ENCODE measurements at regions not wholly inside any gene's neighbourhood (a gene's known extent, or its start where the extent isn't known, plus 50 kb on each side); places are given as distances from the start of the nearest gene placed in this dataset.

DNA sequence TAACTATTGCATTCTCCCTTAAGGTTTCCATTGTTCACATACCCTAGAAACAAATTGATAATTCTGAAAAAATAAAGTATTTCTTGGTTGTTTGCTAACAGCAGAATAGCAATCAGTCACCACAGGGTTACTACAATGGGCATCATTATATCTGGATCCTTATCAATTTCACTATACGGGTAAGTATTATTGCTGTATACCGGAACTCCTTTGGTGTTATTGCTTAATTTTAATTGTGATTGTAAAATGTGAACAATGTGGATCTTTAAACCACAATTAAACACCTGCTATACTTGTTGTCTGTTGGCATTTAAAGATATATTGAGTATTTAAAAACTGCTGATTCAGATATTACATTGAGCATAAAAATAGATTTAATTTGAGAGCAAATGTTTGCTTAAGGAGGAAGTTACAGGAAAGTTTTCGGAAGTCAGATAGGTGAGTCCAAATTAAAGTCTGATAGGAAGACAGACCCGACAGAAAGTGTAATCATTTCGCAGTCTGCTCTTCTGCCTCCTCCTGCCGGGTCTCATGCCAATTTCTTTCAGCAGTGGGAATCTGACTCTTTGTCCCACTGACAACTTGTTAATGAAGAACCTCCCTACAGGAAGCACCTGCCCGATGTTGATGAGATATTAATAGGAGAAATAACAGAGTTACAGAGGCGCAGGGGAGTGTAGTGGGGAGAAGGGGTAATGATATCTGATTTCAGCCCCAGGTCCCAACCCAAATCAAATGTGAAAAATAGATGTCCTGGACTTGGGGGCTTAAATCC is 169.7 kb upstream of the TBC1D5 start:
- no peak overlapping the region for H3K4me3 ChIP-seq (ENCODE audit: low read length)
- no peaks in the 10 kb centered on the region for H3K9me3 ChIP-seq (ENCODE audit: control insufficient read depth, low read length)
- no peak for DNase-seq (ENCODE audit: low read depth)
- no peak overlapping the region for H3K9ac ChIP-seq (ENCODE audit: low read length)
- no peaks in the 10 kb centered on the region for H3K4me1 ChIP-seq (ENCODE audit: control insufficient read depth, insufficient read depth, low read length)
- H3K36me3 ChIP-seq (ENCODE audit: control insufficient read depth, insufficient read depth, low read length, severe bottlenecking): no peaks in the 10 kb centered on the region
- no peaks in the 10 kb centered on the region for H3K27me3 ChIP-seq (replicated peaks; ENCODE audit: control insufficient read depth, insufficient read depth, low read length)

DNA sequence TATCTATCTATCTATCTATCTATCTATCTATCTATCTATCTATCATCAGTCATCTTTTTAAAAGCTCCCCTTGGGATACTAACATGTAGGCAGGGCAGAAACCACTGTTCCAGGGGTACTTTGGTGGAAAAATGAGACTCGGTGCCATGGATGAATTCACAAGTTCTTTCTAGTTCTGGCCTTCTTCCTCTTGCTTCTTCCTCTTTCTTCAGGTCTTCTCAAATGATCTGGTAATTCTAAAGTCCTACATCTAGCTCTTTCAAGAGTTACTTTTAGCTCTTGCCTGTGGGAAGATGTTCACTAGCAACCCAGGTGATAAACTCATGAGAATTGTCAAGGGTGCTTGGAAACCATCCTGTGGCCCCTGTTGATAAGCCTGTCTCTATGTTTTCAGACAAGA is 168.5 kb upstream of the TBC1D5 start:
- H3K4me3 ChIP-seq (ENCODE audit: low read length): no peak overlapping the region
- no peaks in the 10 kb centered on the region for H3K27me3 ChIP-seq (replicated peaks; ENCODE audit: control insufficient read depth, insufficient read depth, low read length)
- H3K9ac ChIP-seq (ENCODE audit: low read length): no peak overlapping the region
- no peaks in the 10 kb centered on the region for H3K4me1 ChIP-seq (ENCODE audit: control insufficient read depth, insufficient read depth, low read length)
- no peaks in the 10 kb centered on the region for H3K9me3 ChIP-seq (ENCODE audit: control insufficient read depth, low read length)
- H3K36me3 ChIP-seq (ENCODE audit: control insufficient read depth, insufficient read depth, low read length, severe bottlenecking): no peaks in the 10 kb centered on the region
- no peak for DNase-seq (ENCODE audit: low read depth)

DNA sequence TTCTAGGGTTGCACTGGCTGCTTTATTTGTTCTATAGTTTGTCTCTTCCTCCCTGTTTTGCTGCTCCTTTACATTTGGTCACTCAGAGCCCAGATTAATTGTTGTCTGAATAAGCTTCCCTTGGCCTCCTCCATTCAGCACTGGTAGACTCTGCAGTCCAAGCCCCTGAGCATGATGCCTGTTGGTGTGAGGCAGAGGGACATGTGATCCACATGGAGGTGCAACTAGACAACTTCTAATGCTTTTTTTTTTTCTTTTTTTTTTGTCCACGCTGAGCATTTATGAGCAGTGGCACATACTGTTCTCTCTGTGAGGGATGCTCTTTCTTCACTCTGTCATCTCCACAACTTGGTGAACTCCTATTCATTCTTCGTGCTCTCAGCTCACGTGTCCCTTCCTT is 167.3 kb upstream of the TBC1D5 start:
- H3K4me3 ChIP-seq (ENCODE audit: low read length): no peak overlapping the region
- no peak for DNase-seq (ENCODE audit: low read depth)
- no peaks in the 10 kb centered on the region for H3K36me3 ChIP-seq (ENCODE audit: control insufficient read depth, insufficient read depth, low read length, severe bottlenecking)
- no peaks in the 10 kb centered on the region for H3K9me3 ChIP-seq (ENCODE audit: control insufficient read depth, low read length)
- no peaks in the 10 kb centered on the region for H3K27me3 ChIP-seq (replicated peaks; ENCODE audit: control insufficient read depth, insufficient read depth, low read length)
- H3K4me1 ChIP-seq (ENCODE audit: control insufficient read depth, insufficient read depth, low read length): no peaks in the 10 kb centered on the region
- no peak overlapping the region for H3K9ac ChIP-seq (ENCODE audit: low read length)

DNA sequence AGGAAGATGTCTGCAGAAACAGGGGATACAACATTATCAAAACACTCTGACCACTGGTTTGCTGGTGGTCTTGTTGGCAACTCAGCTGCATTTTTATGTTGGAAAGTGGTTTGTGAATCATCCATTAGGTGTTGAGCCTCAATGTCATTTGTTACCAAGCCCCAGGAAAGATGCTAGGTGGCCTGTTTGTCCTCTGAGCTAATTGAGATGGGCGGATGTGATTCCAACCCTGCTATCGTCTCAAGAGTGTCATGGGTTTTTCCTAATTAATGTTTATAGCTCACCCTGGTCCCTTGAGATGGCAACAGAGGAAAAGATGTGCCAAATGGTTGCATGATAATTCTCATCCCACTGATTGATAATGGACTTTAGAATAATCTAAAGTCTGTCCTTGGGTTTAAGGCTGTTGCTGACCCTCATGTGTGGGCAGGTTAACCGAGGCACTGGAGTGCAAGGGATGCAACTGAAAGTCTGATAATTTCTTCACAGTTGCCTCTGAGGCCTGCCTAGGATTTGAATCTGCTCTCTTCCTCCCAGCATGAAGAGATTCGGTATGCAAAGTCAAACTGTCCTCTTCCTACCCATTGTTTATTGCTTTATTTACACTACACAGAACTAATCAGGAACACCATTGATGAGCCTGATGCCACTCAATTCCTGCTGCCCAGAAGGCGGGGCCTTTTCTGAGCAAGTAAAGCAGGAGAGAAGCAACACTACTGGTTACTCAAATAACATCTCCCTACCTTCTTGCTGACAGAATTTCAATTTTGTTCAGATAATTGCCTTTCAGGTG is 166.2 kb upstream of the TBC1D5 start:
- H3K4me1 ChIP-seq (ENCODE audit: control insufficient read depth, insufficient read depth, low read length): no peaks in the 10 kb centered on the region
- H3K9ac ChIP-seq (ENCODE audit: low read length): no peak overlapping the region
- no peak for DNase-seq (ENCODE audit: low read depth)
- no peaks in the 10 kb centered on the region for H3K9me3 ChIP-seq (ENCODE audit: control insufficient read depth, low read length)
- H3K27me3 ChIP-seq (replicated peaks; ENCODE audit: control insufficient read depth, insufficient read depth, low read length): no peaks in the 10 kb centered on the region
- H3K4me3 ChIP-seq (ENCODE audit: low read length): no peak overlapping the region
- no peaks in the 10 kb centered on the region for H3K36me3 ChIP-seq (ENCODE audit: control insufficient read depth, insufficient read depth, low read length, severe bottlenecking)

DNA sequence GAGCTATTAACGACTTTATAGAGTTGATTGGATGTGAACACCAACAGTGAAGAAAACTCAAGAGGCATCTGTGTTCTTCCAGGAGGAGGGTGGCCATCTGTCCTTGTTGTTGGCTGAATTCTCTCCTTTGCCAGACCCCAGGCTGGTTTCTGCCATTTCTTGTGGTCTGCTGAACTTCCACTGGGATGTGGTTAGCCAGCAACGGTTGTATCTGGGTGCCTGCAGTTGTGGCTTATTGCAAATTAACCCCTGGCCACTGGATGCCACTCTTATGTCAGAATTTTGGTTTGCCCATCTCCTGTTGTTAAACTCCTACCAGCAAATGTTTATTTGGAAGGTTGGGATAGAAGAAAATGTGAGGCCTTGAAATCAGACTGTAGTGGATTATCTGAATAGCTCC is 163.6 kb upstream of the TBC1D5 start:
- H3K36me3 ChIP-seq (ENCODE audit: control insufficient read depth, insufficient read depth, low read length, severe bottlenecking): no peaks in the 10 kb centered on the region
- H3K4me1 ChIP-seq (ENCODE audit: control insufficient read depth, insufficient read depth, low read length): no peaks in the 10 kb centered on the region
- no peaks in the 10 kb centered on the region for H3K27me3 ChIP-seq (replicated peaks; ENCODE audit: control insufficient read depth, insufficient read depth, low read length)
- no peak overlapping the region for H3K9ac ChIP-seq (ENCODE audit: low read length)
- H3K9me3 ChIP-seq (ENCODE audit: control insufficient read depth, low read length): no peaks in the 10 kb centered on the region
- H3K4me3 ChIP-seq (ENCODE audit: low read length): no peak overlapping the region
- no peak for DNase-seq (ENCODE audit: low read depth)

DNA sequence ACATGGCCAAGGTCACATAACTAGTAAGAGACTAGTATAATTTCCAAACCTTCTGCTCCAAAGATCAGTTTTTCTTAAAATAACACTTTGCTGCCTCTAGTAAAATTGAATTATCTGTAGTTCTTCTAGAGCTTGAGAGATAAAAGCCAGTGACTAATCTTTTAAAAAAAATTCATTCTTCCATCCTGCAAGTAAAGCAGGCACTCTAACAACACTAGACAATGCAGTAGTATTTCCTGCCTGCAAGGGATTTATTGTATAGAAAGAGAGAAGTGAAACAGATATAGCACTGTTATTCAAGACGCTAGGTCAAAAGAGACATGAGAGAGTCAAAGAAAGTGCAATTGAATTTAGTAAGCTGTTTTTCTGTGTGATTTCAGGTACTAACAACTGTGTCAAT is 159.5 kb upstream of the TBC1D5 start:
- Histone ChIP-seq H3K36me3 (ENCODE audit: control insufficient read depth, insufficient read depth, low read length, severe bottlenecking) (no peaks in the 10 kb centered on the region), H3K4me3 (ENCODE audit: low read length) (no peak overlapping the region), H3K9ac (ENCODE audit: low read length) (no peak overlapping the region), H3K4me1 (ENCODE audit: control insufficient read depth, insufficient read depth, low read length) (no peaks in the 10 kb centered on the region), H3K9me3 (ENCODE audit: control insufficient read depth, low read length) (no peaks in the 10 kb centered on the region), H3K27me3 (replicated peaks; ENCODE audit: control insufficient read depth, insufficient read depth, low read length) (no peaks in the 10 kb centered on the region)
- peak; percentile 11 for DNase-seq (ENCODE audit: low read depth)

DNA sequence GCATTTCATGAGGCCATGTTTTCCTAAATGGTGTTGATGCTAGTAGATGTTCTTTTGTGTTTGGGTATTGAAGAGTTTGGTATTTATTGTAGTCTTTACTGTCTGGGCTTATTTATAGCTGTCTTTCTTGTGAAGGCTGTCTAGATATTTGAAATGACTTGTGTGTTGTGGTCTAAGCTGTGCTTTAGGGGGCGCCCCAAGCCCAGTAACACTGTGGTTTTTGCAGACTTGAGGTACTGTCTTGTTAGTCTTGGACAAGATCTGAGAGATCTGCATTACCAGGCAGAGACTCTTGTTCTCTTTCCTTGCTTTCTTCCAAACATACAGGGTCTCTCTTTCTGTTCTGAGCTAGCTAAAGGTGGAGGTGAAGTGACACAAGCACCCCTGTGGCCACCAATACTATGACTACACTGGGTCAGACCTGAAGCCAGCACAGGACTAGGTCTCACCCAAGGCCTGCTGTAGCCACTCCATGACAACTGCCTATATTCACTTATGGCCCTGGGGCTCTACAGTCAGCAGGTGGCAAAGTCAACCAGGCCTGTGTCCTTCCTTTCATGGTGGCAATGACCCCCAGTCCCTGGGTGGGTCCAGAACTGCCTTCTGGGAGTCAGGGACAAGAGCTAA is 152.1 kb upstream of the TBC1D5 start:
- peak; percentile 44 for DNase-seq (ENCODE audit: low read depth)

DNA sequence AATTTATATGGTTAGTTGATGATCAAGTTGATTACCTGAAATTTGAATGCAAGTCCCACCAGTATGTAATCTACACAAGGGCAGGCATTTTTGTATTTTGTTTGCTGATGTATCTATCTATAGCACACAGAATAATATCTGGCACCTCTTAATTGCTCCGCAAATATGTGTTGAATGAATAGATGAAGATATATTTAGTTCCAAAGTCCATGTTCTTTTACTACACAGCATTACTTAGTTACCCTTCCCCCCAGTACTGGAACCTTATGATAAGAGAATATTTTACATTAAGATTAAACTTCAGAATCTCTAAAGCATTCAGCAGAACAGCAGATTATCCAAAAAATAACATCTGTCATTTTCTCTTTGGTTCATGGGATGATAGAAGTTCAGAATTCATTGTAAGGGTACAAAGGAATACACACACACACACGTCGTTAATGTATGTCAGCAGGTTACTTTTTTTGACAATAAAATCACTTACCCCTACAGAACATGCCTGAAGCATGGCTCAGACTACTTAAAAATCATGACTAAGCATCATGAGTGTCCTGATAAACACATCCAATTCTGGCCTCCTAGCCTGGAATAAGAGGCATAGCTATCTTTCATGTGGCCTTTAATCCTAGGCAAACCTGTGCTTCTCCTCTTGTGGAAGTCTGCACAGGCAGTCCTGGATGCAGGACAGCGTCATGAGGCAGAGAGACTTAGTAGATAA is 148.9 kb upstream of the TBC1D5 start:
- H3K9me3 ChIP-seq (ENCODE audit: control insufficient read depth, low read length): no peaks in the 10 kb centered on the region
- no peak overlapping the region for H3K9ac ChIP-seq (ENCODE audit: low read length)
- no peaks in the 10 kb centered on the region for H3K27me3 ChIP-seq (replicated peaks; ENCODE audit: control insufficient read depth, insufficient read depth, low read length)
- DNase-seq (ENCODE audit: low read depth): peak; percentile 37
- no peaks in the 10 kb centered on the region for H3K36me3 ChIP-seq (ENCODE audit: control insufficient read depth, insufficient read depth, low read length, severe bottlenecking)
- H3K4me3 ChIP-seq (ENCODE audit: low read length): no peak overlapping the region
- peaks cover 9% of the 10 kb centered on the region for H3K4me1 ChIP-seq (ENCODE audit: control insufficient read depth, insufficient read depth, low read length)

More for the DNA sequence above, 152.1 kb upstream of the TBC1D5 start:
- H3K4me1 ChIP-seq (ENCODE audit: control insufficient read depth, insufficient read depth, low read length): peaks cover 9% of the 10 kb centered on the region
- no peak overlapping the region for H3K4me3 ChIP-seq (ENCODE audit: low read length)
- H3K27me3 ChIP-seq (replicated peaks; ENCODE audit: control insufficient read depth, insufficient read depth, low read length): no peaks in the 10 kb centered on the region
- no peaks in the 10 kb centered on the region for H3K9me3 ChIP-seq (ENCODE audit: control insufficient read depth, low read length)
- H3K36me3 ChIP-seq (ENCODE audit: control insufficient read depth, insufficient read depth, low read length, severe bottlenecking): no peaks in the 10 kb centered on the region
- no peak overlapping the region for H3K9ac ChIP-seq (ENCODE audit: low read length)

DNA sequence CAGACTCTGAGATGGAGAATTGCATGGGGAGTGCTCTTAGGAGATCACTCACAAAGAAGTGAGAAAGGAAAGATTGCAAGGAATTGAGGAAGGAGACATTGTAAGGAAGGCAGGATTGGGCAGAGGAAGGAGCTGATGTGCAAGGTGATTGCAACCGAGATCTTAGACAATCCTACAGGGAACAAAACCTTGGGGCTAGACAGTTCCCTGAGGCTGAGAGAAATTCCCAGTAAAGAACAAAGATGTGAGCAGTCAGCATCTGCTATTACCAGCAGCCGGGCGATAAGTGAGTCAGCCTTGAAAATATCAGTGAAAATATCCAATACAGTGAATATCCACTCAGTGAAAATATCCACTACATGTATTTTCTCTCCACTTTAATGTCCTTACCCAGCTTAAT is 143.6 kb upstream of the TBC1D5 start:
- Histone ChIP-seq H3K36me3 (ENCODE audit: control insufficient read depth, insufficient read depth, low read length, severe bottlenecking) (no peaks in the 10 kb centered on the region), H3K9ac (ENCODE audit: low read length) (no peak overlapping the region), H3K27me3 (replicated peaks; ENCODE audit: control insufficient read depth, insufficient read depth, low read length) (no peaks in the 10 kb centered on the region), H3K9me3 (ENCODE audit: control insufficient read depth, low read length) (no peaks in the 10 kb centered on the region), H3K4me1 (ENCODE audit: control insufficient read depth, insufficient read depth, low read length) (no peaks in the 10 kb centered on the region), H3K4me3 (ENCODE audit: low read length) (no peak overlapping the region)
- no peak for DNase-seq (ENCODE audit: low read depth)

DNA sequence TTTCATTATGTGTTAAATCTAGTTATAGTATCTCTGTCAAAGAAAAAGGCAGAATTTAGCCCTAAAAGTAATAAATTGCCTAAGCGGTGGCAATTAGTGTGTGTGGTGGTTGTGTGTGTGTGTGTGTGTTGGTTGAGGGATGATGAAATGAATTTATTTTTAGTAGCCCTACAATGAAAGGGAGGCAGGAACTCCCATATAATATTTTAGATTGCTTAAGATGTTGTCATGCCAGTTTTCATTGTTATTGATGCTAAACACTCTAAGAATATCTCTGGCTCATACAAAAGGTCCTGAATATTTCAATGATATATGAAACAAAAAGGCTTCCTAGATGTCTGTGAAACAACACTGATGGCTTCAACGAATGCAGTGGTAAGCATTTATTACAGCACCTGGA is 140.6 kb upstream of the TBC1D5 start:
- DNase-seq (ENCODE audit: low read depth): peak; percentile 53
- Histone ChIP-seq H3K4me3 (ENCODE audit: low read length) (no peak overlapping the region), H3K4me1 (ENCODE audit: control insufficient read depth, insufficient read depth, low read length) (no peaks in the 10 kb centered on the region), H3K36me3 (ENCODE audit: control insufficient read depth, insufficient read depth, low read length, severe bottlenecking) (no peaks in the 10 kb centered on the region), H3K27me3 (replicated peaks; ENCODE audit: control insufficient read depth, insufficient read depth, low read length) (no peaks in the 10 kb centered on the region), H3K9ac (ENCODE audit: low read length) (no peak overlapping the region), H3K9me3 (ENCODE audit: control insufficient read depth, low read length) (no peaks in the 10 kb centered on the region)

DNA sequence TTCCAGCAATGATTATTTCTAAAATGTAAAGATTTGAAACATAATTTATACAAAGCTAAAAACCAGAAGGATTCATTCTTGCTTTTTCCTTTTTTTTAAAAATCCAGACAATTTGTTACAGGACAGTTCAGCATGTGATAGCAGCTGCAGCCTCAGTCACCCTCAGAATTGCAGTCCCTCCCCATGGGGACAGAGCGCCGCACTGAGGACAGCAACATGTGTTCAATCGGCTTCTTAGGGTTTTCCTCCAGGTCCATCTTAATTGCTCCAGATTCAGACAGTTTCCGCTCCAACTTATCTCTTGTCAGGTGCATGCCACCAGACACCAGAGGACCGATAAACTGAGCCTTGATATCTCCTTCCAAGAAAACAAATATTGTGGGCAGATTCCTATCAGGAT is 134.9 kb upstream of the TBC1D5 start:
- Histone ChIP-seq H3K4me1 (ENCODE audit: control insufficient read depth, insufficient read depth, low read length) (peaks cover 4% of the 10 kb centered on the region), H3K9me3 (ENCODE audit: control insufficient read depth, low read length) (no peaks in the 10 kb centered on the region), H3K9ac (ENCODE audit: low read length) (no peak overlapping the region)

More for the DNA sequence above, 134.9 kb upstream of the TBC1D5 start:
- no peak for DNase-seq (ENCODE audit: low read depth)
- Histone ChIP-seq H3K27me3 (replicated peaks; ENCODE audit: control insufficient read depth, insufficient read depth, low read length) (no peaks in the 10 kb centered on the region), H3K36me3 (ENCODE audit: control insufficient read depth, insufficient read depth, low read length, severe bottlenecking) (no peaks in the 10 kb centered on the region), H3K4me3 (ENCODE audit: low read length) (no peak overlapping the region)

All from adipocyte (in vitro differentiated cells).